A549 (cell line): ENCODE measurements at regions not wholly inside any gene's neighbourhood (a gene's known extent, or its start where the extent isn't known, plus 50 kb on each side); places are given as distances from the start of the nearest gene placed in this dataset.

Experiments used
- ATAC-seq, 2 experiments: fragments of 200-7000 bp in 1 of 2; fragments of >200 bp in 1 of 2; cut with Nextera tagmentation in 1 of 2; cut with Tn5 transposase in 1 of 2; 3 replicates each; pipeline versions ENCODE4 v1.8.0 to v1.9.1; 2018 to 2020; ENCODE audit warnings: mild to moderate bottlenecking in 1 of 2, moderate library complexity in 1 of 2
- CTCF ChIA-PET: fragments of 300-600 bp; sonication (Branson Sonifier 250); formaldehyde crosslinking; extraction: SDS; loops from one replicate; lab custom pipeline; 2021; ENCODE audit warnings: antibody characterized with exemption, inconsistent platforms; lab: Yijun Ruan, JAX
- POLR2A ChIA-PET: fragments of 350-600 bp; formaldehyde crosslinking; extraction: SDS; loops from one replicate; lab custom pipeline; 2021; ENCODE audit warnings: antibody characterized with exemption, inconsistent platforms; lab: Yijun Ruan, JAX
- DNase-seq, 2 experiments: peaks; one replicate each; pipeline versions ENCODE4 v3.0.0 to v3.0.0-alpha.2; 2011 to 2016; ENCODE audit warnings: low read depth in 1 of 2, low spot score in 1 of 2
- FAIRE-seq: peaks from 2 replicates; lab custom pipeline; 2011; peaks lifted over from hg19 to GRCh38; lab: Jason Lieb, UNC
- H3K27ac ChIP-seq, 2 experiments: fragments of >200 bp; sonication (Bioruptor Twin); formaldehyde crosslinking; 3 replicates each; pipeline ENCODE4 v1.5.1; 2016 to 2017
- H3K4me1 ChIP-seq: fragments of >200 bp; sonication (Bioruptor Twin); formaldehyde crosslinking; 3 replicates; pipeline ENCODE4 v1.6.1; 2016
- H3K4me2 ChIP-seq: fragments of >200 bp; sonication (Bioruptor Twin); formaldehyde crosslinking; 3 replicates; pipeline ENCODE4 v1.6.1; 2016
- H3K4me3 ChIP-seq: fragments of >200 bp; sonication (Bioruptor Twin); formaldehyde crosslinking; 3 replicates; pipeline ENCODE4 v1.5.1; 2016
- H3K9me3 ChIP-seq: fragments of >200 bp; sonication (Bioruptor Twin); formaldehyde crosslinking; 3 replicates; pipeline ENCODE4 v1.6.1; 2016
- CBX2 ChIP-seq: fragments of 200-600 bp; sonication (generic); IDR thresholded peaks from 2 replicates; pipeline ENCODE4 v1.6.1; 2016; ENCODE audit warnings: low read depth, mild to moderate bottlenecking, borderline replicate concordance
- CEBPB ChIP-seq, 2 experiments: fragments of >200 bp in 1 of 2; sonication (Bioruptor Twin) in 1 of 2; formaldehyde crosslinking in 1 of 2; IDR thresholded peaks; 2 replicates each; pipeline ENCODE4 v1.6.1; 2012 to 2016
- CHD2 ChIP-seq: fragments of 150-350 bp; IDR thresholded peaks from 2 replicates; pipeline ENCODE4 v1.6.1; 2014; ENCODE audit warnings: low read length; ENCODE audit not compliant: partially characterized antibody
- EHMT2 ChIP-seq: fragments of 200-600 bp; sonication (generic); IDR thresholded peaks from 2 replicates; pipeline ENCODE4 v1.6.1; 2016; ENCODE audit warnings: antibody characterized with exemption, low read depth, mild to moderate bottlenecking, moderate library complexity
- ESRRA ChIP-seq: fragments of 150-350 bp; IDR thresholded peaks from 2 replicates; pipeline ENCODE4 v1.6.1; 2014; ENCODE audit warnings: mild to moderate bottlenecking, low read length, borderline replicate concordance
- FOSB ChIP-seq: fragments of 250-450 bp; sonication (Bioruptor Pico); IDR thresholded peaks from 2 replicates; pipeline ENCODE4 v1.5.0; 2020; ENCODE audit warnings: mild to moderate bottlenecking, moderate library complexity
- HES2 ChIP-seq: fragments of >200 bp; sonication (Bioruptor Twin); formaldehyde crosslinking; IDR thresholded peaks from 2 replicates; pipeline ENCODE4 v1.6.1; 2016
- HMGXB4 ChIP-seq: fragments of 250-450 bp; sonication (Bioruptor Pico); IDR thresholded peaks from 2 replicates; pipeline ENCODE4 v1.5.0; 2021; ENCODE audit warnings: mild to moderate bottlenecking, moderate library complexity, borderline replicate concordance
- HOXA7 ChIP-seq: fragments of 250-450 bp; sonication (Bioruptor Pico); IDR thresholded peaks from 2 replicates; pipeline ENCODE4 v1.5.0; 2020; ENCODE audit warnings: mild to moderate bottlenecking, moderate library complexity
- HOXB13 ChIP-seq: fragments of 250-450 bp; sonication (Bioruptor Pico); IDR thresholded peaks from 2 replicates; pipeline ENCODE4 v1.5.0; 2020; ENCODE audit warnings: low read depth, mild to moderate bottlenecking, moderate library complexity
- HOXB5 ChIP-seq: fragments of 250-450 bp; sonication (Bioruptor Pico); IDR thresholded peaks from 2 replicates; pipeline ENCODE4 v1.5.0; 2020; ENCODE audit warnings: mild to moderate bottlenecking, moderate library complexity
- KDM1A ChIP-seq: fragments of 200-600 bp; sonication (generic); IDR thresholded peaks from 2 replicates; pipeline ENCODE4 v1.6.1; 2016; ENCODE audit warnings: low read depth, mild to moderate bottlenecking
- MAFK ChIP-seq: fragments of 450-650 bp; IDR thresholded peaks from 2 replicates; pipeline ENCODE4 v1.6.1; 2014; ENCODE audit not compliant: partially characterized antibody
- MAX ChIP-seq: IDR thresholded peaks from 2 replicates; pipeline ENCODE4 v1.6.1; 2012
- MYC ChIP-seq: IDR thresholded peaks from 2 replicates; pipeline ENCODE4 v1.6.1; 2012; ENCODE audit warnings: mild to moderate bottlenecking, inconsistent platforms, low read length, improper control_type of control experiment, borderline replicate concordance
- NFE2L2 ChIP-seq: fragments of 150-350 bp; conservative IDR thresholded peaks from 2 replicates; pipeline ENCODE4 v1.6.1; 2014; ENCODE audit warnings: low read length
- NR3C1 ChIP-seq: fragments of >200 bp; sonication (Bioruptor Twin); formaldehyde crosslinking; IDR thresholded peaks from 3 replicates; pipeline ENCODE4 v1.6.1; 2017
- POLR2A ChIP-seq: IDR thresholded peaks from 2 replicates; pipeline ENCODE4 v1.6.1; 2012; ENCODE audit warnings: mild to moderate bottlenecking, low read length
- RAD21 ChIP-seq, 2 experiments: fragments of >200 bp in 1 of 2; sonication (Bioruptor Twin) in 1 of 2; formaldehyde crosslinking in 1 of 2; IDR thresholded peaks in 1 of 2; conservative IDR thresholded peaks in 1 of 2; 2 replicates in 1 of 2; 3 replicates in 1 of 2; pipeline ENCODE4 v1.6.1; 2012 to 2018; ENCODE audit warnings: inconsistent platforms in 1 of 2
- RARB ChIP-seq: fragments of 250-450 bp; sonication (Bioruptor Pico); IDR thresholded peaks from 2 replicates; pipeline ENCODE4 v1.8.0; 2021; ENCODE audit warnings: mild to moderate bottlenecking, moderate library complexity
- RCOR1 ChIP-seq: fragments of 150-350 bp; IDR thresholded peaks from 2 replicates; pipeline ENCODE4 v1.6.1; 2014; ENCODE audit warnings: antibody characterized with exemption, low read length, low read depth
- SREBF2 ChIP-seq: fragments of 450-650 bp; IDR thresholded peaks from 2 replicates; pipeline ENCODE4 v1.6.1; 2014; ENCODE audit warnings: mild to moderate bottlenecking, moderate library complexity
- USF2 ChIP-seq: fragments of 450-650 bp; IDR thresholded peaks from 2 replicates; pipeline ENCODE4 v1.6.1; 2014; ENCODE audit warnings: antibody characterized with exemption
- ZNF302 ChIP-seq: fragments of 250-450 bp; sonication (Bioruptor Pico); IDR thresholded peaks from 2 replicates; pipeline ENCODE4 v1.9.0; 2021; ENCODE audit warnings: inconsistent platforms, mild to moderate bottlenecking, moderate library complexity
- ZSCAN20 ChIP-seq: fragments of 250-450 bp; sonication (Bioruptor Pico); IDR thresholded peaks from 2 replicates; pipeline ENCODE4 v1.8.0; 2022; ENCODE audit warnings: mild to moderate bottlenecking, moderate library complexity
- WGBS: methylation state at CpG from one replicate; pipeline ENCODE4 v1.1.6; 2017; ENCODE audit errors: missing lambda C conversion rate; 5-methylcytosine and 5-hydroxymethylcytosine counted together

- ATAC-seq (no peak), DNase-seq (no peak), FAIRE-seq (no peak)
- Histone ChIP-seq H3K4me1 (no peaks in the 10 kb centered on the region), H3K9me3 (no peaks in the 10 kb centered on the region), H3K4me2 (no peak overlapping the region), H3K4me3 (no peak overlapping the region), H3K27ac (no peak overlapping the region)
- WGBS = 41% methylated on average over 2 of the region's 2 CpGs
- CTCF ChIA-PET = no interaction called here
- TF ChIP-seq HOXB13 (CRISPR knock-in tag) (no peak), NR3C1 (no peak), CEBPB (IDR thresholded peaks at IDR 0.05) (no peak), ZSCAN20 (CRISPR knock-in tag) (no peak), CHD2 (no peak), HOXB5 (CRISPR knock-in tag) (no peak), FOSB (no peak), USF2 (no peak), MAX (no peak), RAD21 (conservative IDR thresholded peaks at IDR 0.05 in 1 of 2, IDR thresholded peaks at IDR 0.05 in 1 of 2) (no peak), MYC (no peak), CBX2 (no peak), EHMT2 (no peak)
- POLR2A ChIA-PET = interaction anchor here (0.6 kb wide), 1 partner anchor 896 kb away, joined by 3 read pairs; no protein-coding TSS in a partner anchor
These were observed 783.6 kb upstream of the ZEB2 start for GRCh38 chr2:145303536-145303935.

GRCh38 chr2:145302886-145303285 lies 783.0 kb upstream of the ZEB2 start:
- Histone ChIP-seq H3K9me3 (no peaks in the 10 kb centered on the region), H3K4me3 (no peak overlapping the region), H3K4me2 (no peak overlapping the region), H3K27ac (no peak overlapping the region), H3K4me1 (no peaks in the 10 kb centered on the region)
- ATAC-seq (no peak), FAIRE-seq (no peak), DNase-seq (no peak)
- TF ChIP-seq CEBPB (IDR thresholded peaks at IDR 0.05) (no peak), HES2 (no peak), POLR2A (no peak), RARB (CRISPR knock-in tag) (no peak), HOXA7 (CRISPR knock-in tag) (no peak), MAFK (no peak), ZNF302 (CRISPR knock-in tag) (no peak)
- POLR2A ChIA-PET = no interaction called here
- CTCF ChIA-PET = no interaction called here
- 87% methylated on average over 2 of the region's 2 CpGs for WGBS

GRCh38 chr2:145302451-145302850 lies 782.5 kb upstream of the ZEB2 start:
- Histone ChIP-seq H3K27ac (no peak overlapping the region), H3K4me3 (no peak overlapping the region), H3K4me1 (no peaks in the 10 kb centered on the region), H3K4me2 (no peak overlapping the region), H3K9me3 (no peaks in the 10 kb centered on the region)
- POLR2A ChIA-PET = no interaction called here
- no peak for ATAC-seq
- 79% methylated on average over 3 of the region's 3 CpGs for WGBS
- no peak for FAIRE-seq
- CTCF ChIA-PET = no interaction called here
- TF ChIP-seq SREBF2 (no peak), HOXB5 (CRISPR knock-in tag) (no peak), ESRRA (no peak), RCOR1 (no peak), KDM1A (no peak), ZNF302 (CRISPR knock-in tag) (no peak), HMGXB4 (CRISPR knock-in tag) (no peak), NFE2L2 (no peak)
- TF ChIP-seq, all 56 proteins: peak for 0
- DNase-seq = no peak
